GM21447 (cell line): ENCODE measurements at regions not wholly inside any gene's neighbourhood (a gene's known extent, or its start where the extent isn't known, plus 50 kb on each side); places are given as distances from the start of the nearest gene placed in this dataset.
"Not testable (repeated sequence)": the region's sequence is repeated elsewhere in the genome, so short reads cannot be mapped to it uniquely, and the experiment has no call there.

Experiments used
- ATAC-seq: cut with Tn5 transposase; IDR thresholded peaks from one replicate; pipeline ENCODE4 v1.9.1; 2021; ENCODE audit not compliant: unreplicated experiment

- ATAC-seq = no peak
These were observed 426.2 kb downstream of the BCAT1 start for GRCh38 chr12:24522736-24523135.

- no peak for ATAC-seq
These were observed 429.1 kb downstream of the BCAT1 start for GRCh38 chr12:24519759-24520158.

GRCh38 chr12:24517000-24517399 is 431.9 kb downstream of the BCAT1 start:
- no peak for ATAC-seq

- ATAC-seq = no peak
These were observed 438.2 kb downstream of the BCAT1 start for GRCh38 chr12:24510581-24511125.

GRCh38 chr12:24507827-24508226 is 441.1 kb downstream of the BCAT1 start:
- no peak for ATAC-seq

GRCh38 chr12:24505366-24506015 is 443.4 kb downstream of the BCAT1 start:
- no peak for ATAC-seq

GRCh38 chr12:24503477-24503876 is 445.4 kb downstream of the BCAT1 start:
- not testable (repeated sequence) for ATAC-seq

GRCh38 chr12:24500831-24501230 is 448.1 kb downstream of the BCAT1 start:
- no peak for ATAC-seq

- no peak for ATAC-seq
These were observed 448.5 kb downstream of the BCAT1 start for GRCh38 chr12:24500421-24500820.

DNA sequence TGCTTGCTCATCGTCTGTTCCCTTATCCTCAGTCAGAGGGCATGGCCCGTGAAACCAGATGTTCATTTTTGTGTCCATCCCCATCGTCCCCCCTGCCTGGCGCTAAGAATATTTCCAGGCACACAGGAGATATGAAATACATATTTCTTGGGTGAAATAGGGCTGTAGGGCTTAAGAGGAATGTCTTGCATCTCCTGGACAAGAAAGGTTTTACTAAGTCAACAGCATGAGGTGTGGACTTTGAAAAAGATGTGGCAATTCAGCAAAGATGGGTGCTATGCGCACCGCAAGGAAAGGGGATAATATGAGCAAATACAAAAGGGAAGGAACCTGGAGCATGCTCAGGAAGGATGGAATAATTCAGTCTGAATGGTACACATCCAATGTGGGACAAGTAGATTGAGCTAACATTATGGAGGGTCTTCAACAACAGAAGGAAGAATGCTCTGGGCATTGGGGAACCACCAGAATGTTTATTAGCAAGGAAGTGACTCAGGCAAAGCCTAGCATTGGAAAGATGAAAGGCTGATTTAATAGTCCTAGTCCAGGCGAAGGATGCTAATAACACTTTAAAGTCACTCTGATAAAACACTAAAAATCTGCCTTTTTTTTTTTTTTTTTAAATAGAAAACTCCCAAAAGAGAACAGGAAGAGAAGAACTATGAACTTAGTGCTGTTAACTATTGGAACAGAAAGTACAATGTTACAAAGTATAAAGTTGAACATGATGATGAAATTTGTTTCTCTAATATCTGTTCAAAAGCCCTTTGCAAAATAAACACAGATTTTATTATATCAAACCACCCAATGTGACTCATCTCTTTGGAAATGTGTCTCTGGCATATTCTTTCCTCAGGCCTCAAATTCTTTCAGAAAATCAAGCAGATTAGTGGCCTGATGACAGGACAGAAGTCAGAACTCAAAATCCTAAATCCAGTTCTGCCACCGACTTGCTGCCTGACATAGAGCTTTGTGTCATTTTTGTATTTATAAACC is 449.5 kb downstream of the BCAT1 start:
- ATAC-seq = no peak

- ATAC-seq = no peak
These were observed 452.1 kb downstream of the BCAT1 start for GRCh38 chr12:24496755-24497154.

DNA sequence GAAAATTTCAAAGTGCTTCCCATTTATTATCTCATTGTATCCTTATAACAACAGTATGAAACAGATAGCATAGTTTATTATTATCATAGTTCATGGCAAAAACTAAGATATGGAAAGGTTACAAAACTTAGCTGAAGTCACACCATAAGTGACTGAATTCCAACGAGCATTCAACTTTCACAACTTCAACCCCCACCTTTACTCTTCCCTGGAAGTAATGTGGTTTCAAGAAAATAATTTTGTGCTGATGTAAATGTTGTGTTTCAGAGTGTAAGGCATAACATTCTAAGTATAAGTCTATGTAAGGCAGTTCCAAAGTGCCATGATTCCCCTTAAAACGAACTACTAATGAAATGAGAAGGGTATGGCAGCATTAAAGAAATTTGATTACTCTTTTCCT is 454.5 kb downstream of the BCAT1 start:
- no peak for ATAC-seq

DNA sequence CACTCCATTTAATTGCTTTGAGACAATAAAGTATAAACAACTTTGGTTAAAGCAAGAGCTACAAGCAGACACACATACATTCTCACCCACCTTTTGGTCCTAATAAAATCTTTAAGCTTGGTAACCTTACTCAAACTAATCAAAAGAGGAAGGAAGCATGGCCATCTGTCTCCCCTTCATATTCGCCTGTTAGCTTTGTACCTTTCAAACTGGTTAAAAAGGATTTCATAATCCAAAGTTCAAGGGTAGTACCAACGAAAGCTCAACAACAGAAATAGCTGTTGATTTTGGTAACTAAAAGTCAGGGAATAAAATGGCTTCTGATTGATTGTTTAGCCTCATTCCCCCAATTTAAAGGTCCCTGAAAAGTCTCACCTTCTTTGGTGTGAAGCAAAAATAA is 456.9 kb downstream of the BCAT1 start:
- no peak for ATAC-seq

DNA sequence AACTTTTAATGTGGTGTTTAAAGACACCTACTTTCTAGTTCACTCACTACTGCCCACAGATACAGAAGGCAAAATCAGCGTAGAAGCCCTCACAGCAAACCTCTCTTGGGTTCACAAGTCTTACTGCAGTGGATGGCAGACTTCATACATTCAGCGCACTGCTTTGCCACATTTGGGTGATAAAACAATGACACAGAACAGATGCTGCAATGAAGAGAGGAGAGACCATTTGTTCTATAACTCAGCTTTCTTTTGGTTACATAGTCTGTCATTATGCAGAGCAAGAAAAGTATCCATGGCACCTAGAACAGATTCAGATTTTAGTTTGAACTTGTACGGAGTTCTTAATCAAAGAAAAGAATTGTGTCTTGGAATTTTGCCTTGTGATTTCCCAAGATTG is 459.0 kb downstream of the BCAT1 start:
- no peak for ATAC-seq

GRCh38 chr12:24488906-24489619 is 459.8 kb downstream of the BCAT1 start:
- ATAC-seq = no peak

GRCh38 chr12:24488091-24488596 is 460.8 kb downstream of the BCAT1 start:
- no peak for ATAC-seq

DNA sequence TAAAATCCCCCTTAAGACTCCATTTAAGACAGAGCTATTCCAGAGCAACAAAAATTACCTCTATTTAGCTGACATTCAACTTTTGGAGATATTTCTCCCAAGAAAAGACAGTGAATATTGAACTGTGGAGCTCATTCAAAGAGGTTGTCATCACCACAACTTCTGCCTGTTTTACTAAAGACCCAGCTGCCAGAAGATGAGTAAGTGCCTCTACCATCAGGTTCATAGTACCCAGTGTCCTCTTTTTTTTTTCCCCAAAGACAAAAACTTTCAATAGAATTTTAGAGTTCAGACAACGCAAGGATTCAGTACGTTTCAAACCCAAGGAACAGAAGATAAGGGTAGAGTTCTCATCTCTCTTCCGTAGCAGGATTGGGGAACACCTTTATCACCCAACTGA is 461.3 kb downstream of the BCAT1 start:
- no peak for ATAC-seq

GRCh38 chr12:24483732-24484131 is 465.2 kb downstream of the BCAT1 start:
- no peak for ATAC-seq

DNA sequence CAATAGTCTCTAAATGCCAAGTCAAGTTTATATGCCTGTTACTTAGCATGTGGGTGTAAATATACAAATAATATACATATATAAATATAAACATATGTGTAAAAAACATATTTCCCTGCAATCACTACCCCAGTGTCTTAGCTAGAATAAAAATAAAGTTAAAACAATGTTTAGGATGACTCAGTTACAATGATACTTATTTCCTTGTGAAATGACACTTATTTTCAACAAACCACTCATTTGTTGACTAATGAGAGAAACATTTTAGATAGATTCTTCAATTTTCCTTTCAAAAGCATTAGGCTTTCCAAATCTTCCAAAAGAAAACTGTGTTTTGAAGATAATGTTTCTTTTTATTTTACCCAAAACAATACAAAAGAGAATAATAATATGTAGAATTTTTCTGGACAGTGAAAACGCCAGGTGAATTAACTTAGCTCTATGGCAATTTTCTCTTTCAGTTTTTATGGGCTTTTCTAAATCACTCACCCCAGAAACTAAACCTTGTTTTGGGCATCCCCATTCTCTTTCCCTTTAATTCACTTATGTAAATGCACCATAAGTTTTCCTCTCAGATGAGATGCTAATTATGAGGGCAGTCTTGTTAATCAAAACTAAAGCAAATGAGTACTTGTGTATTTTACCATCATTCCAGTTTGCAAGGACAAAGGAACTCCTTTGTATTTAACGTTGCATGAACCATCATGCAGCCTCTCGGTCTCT is 465.9 kb downstream of the BCAT1 start:
- ATAC-seq = no peak

GRCh38 chr12:24482044-24482443 is 466.9 kb downstream of the BCAT1 start:
- ATAC-seq = no peak
